Transverse colon (tissue), 4 donors: ENCODE measurements at regions not wholly inside any gene's neighbourhood (a gene's known extent, or its start where the extent isn't known, plus 50 kb on each side); places are given as distances from the start of the nearest gene placed in this dataset.

Experiments
- DNase-seq: peaks from one replicate; pipeline ENCODE4 v3.0.0-alpha.2; 2019
- H3K27ac ChIP-seq, 4 donors: fragments of 200-600 bp; sonication (generic); 2 replicates each; pipeline ENCODE4 v1.5.1; 2016 to 2018; ENCODE audit warnings: inconsistent platforms in 4 of 4
- H3K27me3 ChIP-seq: fragments of 200-600 bp; sonication (generic); 2 replicates; pipeline ENCODE4 v1.5.1; 2017; ENCODE audit warnings: inconsistent platforms
- H3K36me3 ChIP-seq, 4 donors: fragments of 200-600 bp; sonication (generic); 2 replicates each; pipeline ENCODE4 v1.5.1; 2017 to 2019; ENCODE audit warnings: inconsistent platforms in 4 of 4
- H3K4me1 ChIP-seq, 4 donors: fragments of 200-600 bp; sonication (generic); 2 replicates each; pipeline ENCODE4 v1.5.1; 2017 to 2020; ENCODE audit warnings: inconsistent platforms in 4 of 4
- H3K4me3 ChIP-seq, 4 donors: fragments of 200-600 bp; sonication (generic); 1 replicate in 1 of 4; 2 replicates in 3 of 4; pipeline versions ENCODE4 v1.5.1 to v1.6.1; 2017 to 2019; ENCODE audit warnings: inconsistent platforms in 4 of 4
- H3K9me3 ChIP-seq, 2 donors: fragments of 200-600 bp; sonication (generic); 2 replicates each; pipeline ENCODE4 v1.5.1; 2017 to 2019; ENCODE audit warnings: inconsistent platforms in 2 of 2
- CTCF ChIP-seq, 5 experiments: fragments of 200-600 bp in 3 of 5; fragments of 450-650 bp in 2 of 5; sonication (generic) in 3 of 5; IDR thresholded peaks; 1 replicate in 2 of 5; 2 replicates in 3 of 5; pipeline ENCODE4 v1.5.1; 2016 to 2017; ENCODE audit warnings: antibody characterized with exemption in 5 of 5, inconsistent platforms in 3 of 5, mild to moderate bottlenecking in 2 of 5, moderate library complexity in 1 of 5
- EP300 ChIP-seq: sonication (generic); formaldehyde crosslinking; IDR thresholded peaks from one replicate; pipeline ENCODE4 v1.6.1; 2017; ENCODE audit warnings: antibody characterized with exemption, low read depth
- POLR2A ChIP-seq: fragments of 450-650 bp; IDR thresholded peaks from one replicate; pipeline ENCODE4 v1.6.1; 2016; ENCODE audit warnings: antibody characterized with exemption, mild to moderate bottlenecking, moderate library complexity
- POLR2AphosphoS5 ChIP-seq, 3 donors: sonication (generic); formaldehyde crosslinking; IDR thresholded peaks; one replicate each; pipeline ENCODE4 v1.6.1; 2016; ENCODE audit warnings: antibody characterized with exemption in 3 of 3
- WGBS, 2 donors: methylation state at CpG; one replicate each; pipeline ENCODE4 v1.1.5; 2018; ENCODE audit warnings: low coverage in 1 of 2; 5-methylcytosine and 5-hydroxymethylcytosine counted together
- in situ Hi-C, 4 donors: fragments of 200-750 bp; cut with MboI; loops; one replicate each; pipeline versions ENCODE4 v1.15.0 to v1.15.1; 2017; ENCODE audit warnings: low sequenced_read_pairs in 3 of 4, low pct_ligation_motif_present in 1 of 4, low pct_unique_long_range_greater_than_20kb in 1 of 4
- intact Hi-C: fragments of 100-400 bp; cut with DNase I; formaldehyde crosslinking; loops from one replicate; pipeline ENCODE4 v1.15.1; 2023; ENCODE audit warnings: low total_unique reads

- H3K4me3 ChIP-seq, result no peak overlapping the region
- no peaks in the 10 kb centered on the region for H3K27me3 ChIP-seq
- in situ Hi-C loops, result no loop called here
- intact Hi-C loops, result no loop called here
- DNase-seq, result no peak
- H3K9me3 ChIP-seq, result no peaks in the 10 kb centered on the region
- no peak for TF ChIP-seq EP300
- TF ChIP-seq POLR2A, result no peak
- TF ChIP-seq POLR2AphosphoS5 (IDR thresholded peaks at IDR 0.05), result no peak
- no peak for TF ChIP-seq CTCF (IDR thresholded peaks at IDR 0.05)
- 83% methylated on average over 7 of the region's 7 CpGs; no CpG with 5 or more reads in 1 of the 2 donors for WGBS, 2 donors
- H3K36me3 ChIP-seq, result peaks cover 0 to 10% (median 2%) of the 10 kb centered on the region in 4 donors
- peaks cover 0 to 13% (median 6%) of the 10 kb centered on the region in 4 donors for H3K4me1 ChIP-seq
- peak overlapping the region in 3 of 4 donors; percentile 19 to 39 (median 30) for H3K27ac ChIP-seq
These were observed 120.4 kb downstream of the SIPA1L2 start for GRCh38 chr1:232509570-232509969.

GRCh38 chr1:232508130-232508701, 121.7 kb downstream of the SIPA1L2 start:
- TF ChIP-seq CTCF (IDR thresholded peaks at IDR 0.05), result no peak
- no peak for TF ChIP-seq POLR2A
- no peak for TF ChIP-seq POLR2AphosphoS5 (IDR thresholded peaks at IDR 0.05)
- no peak for TF ChIP-seq EP300
- H3K4me1 ChIP-seq, result peaks cover 0 to 9% (median 6%) of the 10 kb centered on the region in 4 donors
- H3K36me3 ChIP-seq, result no peaks in the 10 kb centered on the region
- DNase-seq, result no peak
- H3K27ac ChIP-seq, result no peak overlapping the region
- no peak overlapping the region for H3K4me3 ChIP-seq
- H3K9me3 ChIP-seq, result no peaks in the 10 kb centered on the region
- 85 to 90% methylated on average over 4 to 9 of the region's 9 CpGs for WGBS, 2 donors
- in situ Hi-C loops (no loop called here), intact Hi-C loops (no loop called here)
- no peaks in the 10 kb centered on the region for H3K27me3 ChIP-seq

- Histone ChIP-seq H3K27me3 (no peaks in the 10 kb centered on the region), H3K9me3 (no peaks in the 10 kb centered on the region), H3K36me3 (no peaks in the 10 kb centered on the region), H3K27ac (no peak overlapping the region), H3K4me3 (no peak overlapping the region), H3K4me1 (peaks cover 0 to 9% (median 2%) of the 10 kb centered on the region in 4 donors)
- no peak for DNase-seq
- intact Hi-C loops, result no loop called here
- WGBS, 2 donors, result 84 to 92% methylated on average over 2 of the region's 2 CpGs
- in situ Hi-C loops, result no loop called here
- TF ChIP-seq POLR2AphosphoS5 (IDR thresholded peaks at IDR 0.05) (no peak), CTCF (IDR thresholded peaks at IDR 0.05) (no peak), EP300 (no peak), POLR2A (no peak)
These were observed 122.4 kb downstream of the SIPA1L2 start for GRCh38 chr1:232507571-232507970.

GRCh38 chr1:232505884-232506283, 124.0 kb downstream of the SIPA1L2 start:
- TF ChIP-seq POLR2A, result no peak
- no peak for TF ChIP-seq POLR2AphosphoS5 (IDR thresholded peaks at IDR 0.05)
- no peak for TF ChIP-seq CTCF (IDR thresholded peaks at IDR 0.05)
- no peak for TF ChIP-seq EP300
- H3K27ac ChIP-seq, result no peak overlapping the region
- no peak for DNase-seq
- no peak overlapping the region for H3K4me3 ChIP-seq
- no peaks in the 10 kb centered on the region for H3K9me3 ChIP-seq
- H3K4me1 ChIP-seq, result peaks cover 0 to 7% (median 4%) of the 10 kb centered on the region in 4 donors
- intact Hi-C loops (no loop called here), in situ Hi-C loops (no loop called here)
- no peaks in the 10 kb centered on the region for H3K36me3 ChIP-seq
- H3K27me3 ChIP-seq, result no peaks in the 10 kb centered on the region
- WGBS, 2 donors, result 89% methylated on average over 2 of the region's 2 CpGs; no CpG with 5 or more reads in 1 of the 2 donors
